NCI-H2107 treated with DMSO at 0.1 percent for 48 hours (cell line): ENCODE measurements at regions not wholly inside any gene's neighbourhood (a gene's known extent, or its start where the extent isn't known, plus 50 kb on each side); places are given as distances from the start of the nearest gene placed in this dataset.
"Not testable (repeated sequence)": the region's sequence is repeated elsewhere in the genome, so short reads cannot be mapped to it uniquely, and the experiment has no call there.

ENCODE experiments used
- DNase-seq: peaks from one replicate; lab custom pipeline; 2025; ENCODE audit not compliant: unreplicated experiment; lab: John Stamatoyannopoulos, UW

DNA sequence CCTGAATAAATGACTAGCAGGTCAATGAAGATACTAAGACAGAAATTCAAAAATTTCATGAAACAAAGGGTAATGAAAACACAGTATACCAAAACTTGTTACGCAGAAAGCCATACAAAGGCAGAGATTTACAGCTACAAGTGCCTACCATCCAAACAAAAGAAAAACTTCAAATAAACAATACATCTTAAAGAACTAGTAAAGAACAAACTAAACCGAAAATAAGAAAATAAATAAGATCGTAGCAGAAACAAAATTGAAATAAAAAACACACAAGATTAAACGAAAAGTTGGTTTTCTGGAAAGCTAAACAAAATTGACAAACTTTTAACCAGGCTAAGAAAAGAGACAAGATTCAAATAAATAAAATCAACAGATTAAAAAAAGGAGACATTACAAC, 51.5 kb downstream of the VPREB1 start:
- DNase-seq: not testable (repeated sequence)

DNA sequence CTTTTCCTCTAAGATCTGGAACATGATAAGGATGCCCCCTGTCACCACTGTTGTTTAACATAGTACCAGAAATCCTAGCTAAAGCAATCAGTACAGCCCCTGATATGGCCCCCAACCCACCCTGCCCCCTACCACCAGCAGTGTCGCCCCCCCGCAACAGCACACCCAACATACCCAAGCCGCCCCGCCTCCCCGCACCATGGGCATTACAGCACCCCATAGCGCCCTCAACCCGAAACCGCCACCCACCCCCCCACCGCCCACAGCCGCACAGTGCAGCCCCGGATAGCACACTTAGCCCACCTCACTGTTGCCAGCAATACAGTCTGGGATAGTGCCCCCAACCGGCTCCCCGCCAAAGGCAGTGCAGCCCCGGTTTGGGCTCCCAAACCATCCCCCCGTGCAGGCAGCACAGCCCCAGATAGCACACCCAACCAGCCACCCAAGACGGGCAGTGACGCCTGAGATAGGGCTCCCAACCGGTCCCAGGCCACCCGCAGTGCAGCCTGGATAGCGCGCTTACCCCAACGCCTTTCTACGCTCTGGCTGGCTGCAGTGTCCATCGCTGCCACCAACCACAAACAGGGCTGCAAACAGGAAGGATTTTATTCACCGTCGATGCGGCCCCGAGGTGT, 52.7 kb downstream of the VPREB1 start:
- not testable (repeated sequence) for DNase-seq

DNA sequence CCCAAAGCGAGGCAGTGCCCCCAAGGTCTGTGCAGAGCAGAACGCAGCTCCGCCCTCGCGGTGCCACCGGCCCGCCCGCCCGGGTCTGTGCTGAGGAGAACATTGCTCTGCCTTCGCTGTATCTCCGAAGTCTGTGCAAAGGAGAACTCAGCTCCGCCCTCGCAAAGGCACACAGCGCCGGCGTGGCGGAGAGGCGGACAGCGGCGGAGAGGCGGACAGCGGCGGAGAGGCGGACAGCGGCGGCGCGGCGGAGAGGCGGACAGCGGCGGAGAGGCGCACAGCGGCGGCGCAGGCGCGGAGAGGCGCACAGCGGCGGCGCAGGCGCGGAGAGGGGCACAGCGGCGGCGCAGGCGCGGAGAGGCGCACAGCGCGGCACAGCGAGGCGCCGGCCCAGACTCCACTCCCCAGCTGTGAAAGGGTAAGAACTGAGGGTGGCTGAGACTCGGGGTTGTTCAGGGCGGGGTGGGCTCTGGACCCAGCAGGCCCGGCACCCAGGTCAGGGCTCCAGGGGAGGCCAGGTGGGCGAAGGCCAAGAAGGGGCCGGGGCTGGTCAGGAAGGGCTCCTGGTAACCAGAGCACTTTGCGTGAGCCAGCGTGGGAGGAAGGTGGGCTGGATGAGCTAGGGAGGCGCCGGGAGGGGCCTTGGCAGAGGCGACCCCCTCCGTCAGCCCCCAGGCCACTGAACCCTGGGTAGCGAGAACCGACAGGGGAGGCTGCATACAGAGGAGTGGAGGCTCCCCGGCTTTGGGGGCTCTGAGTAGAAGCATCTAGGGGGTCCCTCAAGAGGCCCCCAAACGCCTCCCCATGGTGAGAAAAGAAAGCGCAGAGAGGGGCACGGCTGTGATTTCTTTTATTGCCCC, 53.4 kb downstream of the VPREB1 start:
- not testable (repeated sequence) for DNase-seq

DNA sequence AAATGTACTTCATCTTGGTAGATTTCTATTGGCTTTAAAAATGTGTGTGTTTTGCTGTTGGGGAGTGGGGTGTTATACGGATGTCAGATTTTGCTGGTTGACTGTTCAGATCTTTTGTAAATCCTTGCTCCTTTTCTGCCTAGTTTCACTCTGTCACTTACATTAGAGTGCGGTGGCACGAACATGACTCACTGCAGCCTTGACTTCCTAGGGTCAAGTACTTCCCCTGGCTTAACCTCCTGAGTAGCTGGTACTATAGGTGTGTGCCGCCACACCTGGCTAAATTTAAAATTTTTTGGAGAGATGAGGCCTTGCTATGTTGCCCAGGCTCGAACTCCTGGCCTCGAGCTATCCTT, 54.0 kb downstream of the VPREB1 start:
- not testable (repeated sequence) for DNase-seq

GRCh38 chr22:22300511-22300910, 55.9 kb downstream of the VPREB1 start:
- DNase-seq: not testable (repeated sequence)

- not testable (repeated sequence) for DNase-seq
Measured at GRCh38 chr22:22300946-22301345, 56.4 kb downstream of the VPREB1 start.

DNA sequence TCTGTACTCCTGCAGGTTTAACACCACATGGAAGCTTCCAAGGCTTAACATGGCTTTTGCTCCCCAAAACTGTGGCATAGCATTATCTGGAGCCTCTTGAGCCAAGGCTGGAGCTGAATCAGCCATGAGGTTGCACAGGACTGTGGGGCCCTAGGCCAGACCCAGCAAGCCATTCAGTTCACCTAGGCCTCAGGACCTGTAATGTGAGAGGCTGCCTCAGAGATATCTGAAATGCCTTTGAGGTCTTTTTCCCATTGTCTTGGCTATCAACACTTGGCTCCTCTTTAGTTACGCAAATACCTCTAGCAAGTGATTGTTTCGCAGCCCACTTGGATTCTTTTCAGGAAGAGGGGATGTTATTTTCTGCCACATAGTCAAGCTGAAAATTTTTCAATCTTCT, 72.0 kb downstream of the VPREB1 start:
- no peak for DNase-seq

GRCh38 chr22:22318723-22319465, 74.3 kb downstream of the VPREB1 start:
- no peak for DNase-seq

- DNase-seq: peak; percentile 3
Measured at GRCh38 chr22:22321743-22322611, 77.4 kb downstream of the VPREB1 start.

- DNase-seq: no peak
Measured at GRCh38 chr22:22322792-22323191, 78.2 kb downstream of the VPREB1 start.

DNA sequence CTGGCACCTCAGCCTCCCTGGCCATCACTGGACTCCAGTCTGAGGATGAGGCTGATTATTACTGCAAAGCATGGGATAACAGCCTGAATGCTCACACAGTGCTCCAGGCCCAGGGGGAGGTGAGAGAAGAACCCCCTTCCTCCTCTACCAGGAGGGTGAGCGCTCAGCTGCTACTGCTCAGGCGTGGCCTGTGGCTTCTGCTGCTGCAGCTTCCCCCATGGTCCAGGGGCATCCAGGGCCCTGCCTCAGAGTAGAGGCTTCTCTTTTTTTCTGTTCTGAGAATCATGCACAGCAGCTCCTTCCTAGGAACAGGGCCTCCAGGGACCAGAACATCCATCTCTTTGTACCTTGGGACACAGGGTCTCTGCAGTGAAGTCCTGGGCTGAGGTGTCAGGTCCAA, 83.1 kb downstream of the VPREB1 start:
- DNase-seq: no peak

- DNase-seq: no peak
Measured at GRCh38 chr22:22329792-22330191, 85.2 kb downstream of the VPREB1 start.

GRCh38 chr22:22335640-22336039, 91.1 kb downstream of the VPREB1 start:
- not testable (repeated sequence) for DNase-seq

DNA sequence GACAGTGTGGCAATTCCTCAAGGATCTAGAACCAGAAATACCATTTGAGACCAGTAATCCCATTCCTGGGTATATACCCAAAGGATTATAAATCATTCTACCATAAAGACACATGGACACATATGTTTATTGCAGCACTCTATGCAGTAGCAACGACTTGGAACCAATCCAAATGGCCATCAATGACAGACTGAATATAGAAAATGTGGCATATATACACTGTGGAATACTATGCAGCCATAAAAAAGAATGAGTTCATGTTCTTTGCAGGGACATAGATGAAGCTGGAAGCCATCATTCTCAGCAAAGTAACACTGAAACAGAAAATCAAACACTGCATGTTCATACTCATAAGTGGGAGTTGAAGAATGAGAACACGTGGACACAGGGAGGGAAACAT, 91.7 kb downstream of the VPREB1 start:
- not testable (repeated sequence) for DNase-seq

- not testable (repeated sequence) for DNase-seq
Measured at GRCh38 chr22:22338778-22339177, 94.2 kb downstream of the VPREB1 start.

DNA sequence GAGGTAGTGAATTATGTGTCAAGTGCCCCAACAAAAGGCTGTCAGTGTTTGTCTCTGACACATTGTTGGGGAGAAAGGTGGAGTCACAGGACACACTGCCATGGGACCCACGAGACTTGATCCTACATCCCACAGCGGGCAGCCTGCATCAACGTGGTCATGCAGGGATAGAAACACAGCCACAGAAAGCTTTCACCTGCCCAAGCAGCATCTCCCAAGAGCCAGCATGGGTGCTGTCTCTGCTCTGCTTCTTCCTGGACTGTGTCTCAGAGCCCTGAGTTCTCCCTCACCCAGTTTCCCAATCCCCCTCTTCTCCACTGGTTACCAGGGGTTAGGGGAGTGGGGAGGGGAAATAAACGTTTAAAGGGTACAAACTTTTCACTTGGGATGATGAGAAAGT, 97.2 kb downstream of the VPREB1 start:
- DNase-seq: no peak

DNA sequence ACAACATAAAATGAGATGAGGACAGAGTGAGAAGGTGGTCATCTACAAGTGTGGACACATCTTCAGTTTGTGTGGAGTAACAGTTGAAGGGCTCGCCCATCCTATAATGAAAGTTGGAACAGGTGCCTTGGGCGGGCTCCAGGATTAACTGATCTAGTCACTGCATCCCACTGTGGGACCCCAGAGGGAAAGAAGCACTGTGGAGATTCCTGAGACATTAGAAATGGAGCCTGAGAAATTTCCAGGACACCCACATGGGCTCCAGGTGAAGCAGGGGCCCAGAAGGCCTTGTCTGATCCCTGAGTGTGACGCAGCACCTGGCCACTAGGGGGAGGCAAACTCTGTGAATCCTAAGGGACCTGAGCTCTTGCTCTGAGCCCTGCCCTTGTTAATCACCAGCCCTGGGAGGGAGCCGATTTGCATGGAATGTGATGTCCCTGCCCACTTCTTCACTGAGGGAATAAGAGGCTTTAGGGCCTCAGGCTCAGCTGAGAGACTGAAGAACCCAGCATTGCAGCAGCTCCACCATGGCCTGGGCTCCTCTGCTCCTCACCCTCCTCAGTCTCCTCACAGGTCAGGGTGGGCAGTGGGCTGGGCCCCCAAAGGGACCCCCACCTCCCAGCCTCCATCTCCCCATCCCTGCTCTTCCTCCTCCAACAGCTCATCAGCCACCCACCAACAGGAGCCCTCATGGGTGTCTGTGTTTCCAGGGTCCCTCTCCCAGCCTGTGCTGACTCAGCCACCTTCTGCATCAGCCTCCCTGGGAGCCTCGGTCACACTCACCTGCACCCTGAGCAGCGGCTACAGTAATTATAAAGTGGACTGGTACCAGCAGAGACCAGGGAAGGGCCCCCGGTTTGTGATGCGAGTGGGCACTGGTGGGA, 98.4 kb downstream of the VPREB1 start:
- DNase-seq: peak; percentile 6

DNA sequence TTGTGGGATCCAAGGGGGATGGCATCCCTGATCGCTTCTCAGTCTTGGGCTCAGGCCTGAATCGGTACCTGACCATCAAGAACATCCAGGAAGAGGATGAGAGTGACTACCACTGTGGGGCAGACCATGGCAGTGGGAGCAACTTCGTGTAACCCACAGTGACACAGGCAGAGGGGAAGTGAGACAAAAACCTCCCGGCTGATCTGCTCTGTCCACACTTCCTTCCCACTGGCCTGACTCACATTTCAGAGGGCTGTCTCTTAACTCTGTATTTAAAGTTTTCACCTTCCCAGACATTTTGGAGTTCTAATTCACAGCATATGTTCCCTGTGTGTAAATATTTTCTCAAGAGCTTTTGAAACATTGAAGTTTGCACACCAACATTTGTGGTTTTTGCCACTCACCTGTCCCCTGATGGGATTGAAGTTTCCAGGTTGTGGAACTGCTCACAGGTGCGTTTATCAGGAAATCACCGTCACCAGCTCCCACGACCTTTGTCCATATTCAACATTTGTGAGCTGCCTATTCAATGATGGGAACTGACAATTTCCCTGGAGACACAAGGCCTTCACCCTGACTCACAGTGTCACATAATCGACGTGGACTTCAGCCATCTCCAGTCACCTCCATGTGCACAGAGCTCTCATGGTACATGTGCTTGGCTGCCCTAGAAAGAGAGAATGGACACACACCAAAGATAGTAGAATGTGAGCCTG, 99.2 kb downstream of the VPREB1 start:
- no peak for DNase-seq

- DNase-seq: no peak
Measured at GRCh38 chr22:22344430-22344829, 99.8 kb downstream of the VPREB1 start.
